KBM-7 (cell line): ENCODE measurements at regions not wholly inside any gene's neighbourhood (a gene's known extent, or its start where the extent isn't known, plus 50 kb on each side); places are given as distances from the start of the nearest gene placed in this dataset.
"Not testable (repeated sequence)": the region's sequence is repeated elsewhere in the genome, so short reads cannot be mapped to it uniquely, and the experiment has no call there.

ENCODE experiments used
- DNase-seq: peaks from one replicate; pipeline ENCODE4 v3.0.0-alpha.2; 2015
- in situ Hi-C: fragments of 300-500 bp; cut with MboI; formaldehyde crosslinking; loops from 2 replicates; pipeline ENCODE4 v1.14.3; 2020; ENCODE audit warnings: low sequenced_read_pairs, low pct_unique_long_range_greater_than_20kb, mixed read lengths

GRCh38 chr6:163858870-163859269 lies 444.4 kb downstream of the QKI start:
- DNase-seq, in situ Hi-C loops: not testable (repeated sequence)

GRCh38 chr6:163857421-163857820 lies 442.9 kb downstream of the QKI start:
- in situ Hi-C loops, result no loop called here
- DNase-seq, result no peak

GRCh38 chr6:163850874-163851273 lies 436.4 kb downstream of the QKI start:
- in situ Hi-C loops, result no loop called here
- DNase-seq, result no peak

- DNase-seq, result no peak
- in situ Hi-C loops, result no loop called here
These were observed 430.2 kb downstream of the QKI start for GRCh38 chr6:163844761-163845160.

GRCh38 chr6:163844357-163844756 lies 429.8 kb downstream of the QKI start:
- in situ Hi-C loops, result no loop called here
- no peak for DNase-seq

- in situ Hi-C loops, result no loop called here
- DNase-seq, result no peak
These were observed 428.7 kb downstream of the QKI start for GRCh38 chr6:163843218-163843617.

GRCh38 chr6:163842467-163842866 lies 427.9 kb downstream of the QKI start:
- in situ Hi-C loops, result no loop called here
- DNase-seq, result no peak

- in situ Hi-C loops, result no loop called here
- no peak for DNase-seq
These were observed 427.2 kb downstream of the QKI start for GRCh38 chr6:163841733-163842132.

GRCh38 chr6:163841326-163841725 lies 426.8 kb downstream of the QKI start:
- no peak for DNase-seq
- in situ Hi-C loops, result no loop called here

GRCh38 chr6:163840880-163841279 lies 426.4 kb downstream of the QKI start:
- DNase-seq, result no peak
- in situ Hi-C loops, result no loop called here

- no peak for DNase-seq
- in situ Hi-C loops, result no loop called here
These were observed 424.8 kb downstream of the QKI start for GRCh38 chr6:163839296-163839695.

- no peak for DNase-seq
- in situ Hi-C loops, result no loop called here
These were observed 423.3 kb downstream of the QKI start for GRCh38 chr6:163837691-163838431.

- no peak for DNase-seq
- in situ Hi-C loops, result no loop called here
These were observed 422.6 kb downstream of the QKI start for GRCh38 chr6:163836876-163837690.

- no peak for DNase-seq
- in situ Hi-C loops, result no loop called here
These were observed 421.1 kb downstream of the QKI start for GRCh38 chr6:163835439-163836171.

GRCh38 chr6:163834226-163834970 lies 419.9 kb downstream of the QKI start:
- DNase-seq, result no peak

GRCh38 chr6:163831736-163832135 lies 417.2 kb downstream of the QKI start:
- DNase-seq, result no peak
- in situ Hi-C loops, result no loop called here

More at GRCh38 chr6:163834226-163834970, 419.9 kb downstream of the QKI start:
- in situ Hi-C loops, result no loop called here

- in situ Hi-C loops, result no loop called here
These were observed 416.1 kb downstream of the QKI start for GRCh38 chr6:163830641-163831040.

GRCh38 chr6:163828038-163828795 lies 413.7 kb downstream of the QKI start:
- DNase-seq, result no peak
- in situ Hi-C loops, result no loop called here

More at GRCh38 chr6:163830641-163831040, 416.1 kb downstream of the QKI start:
- no peak for DNase-seq
